ENCODE measurements at regions not wholly inside any gene's neighbourhood (a gene's known extent, or its start where the extent isn't known, plus 50 kb on each side); places are given as distances from the start of the nearest gene placed in this dataset.
"Not testable (repeated sequence)": the region's sequence is repeated elsewhere in the genome, so short reads cannot be mapped to it uniquely, and the experiment has no call there.

GRCh38 chr2:192634557-192634956, 439.8 kb upstream of the TMEFF2 start:
- TF ChIP-seq ZFX (IDR thresholded peaks at IDR 0.05; ENCODE audit: borderline replicate concordance) (no peak), CTCF (IDR thresholded peaks at IDR 0.05) (no peak)
- no peak overlapping the region for H3K27ac ChIP-seq

- H3K27ac ChIP-seq, result no peak overlapping the region
- no peak for TF ChIP-seq ZFX (IDR thresholded peaks at IDR 0.05; ENCODE audit: borderline replicate concordance)
- no peak for TF ChIP-seq CTCF (IDR thresholded peaks at IDR 0.05)
These were observed 433.3 kb upstream of the TMEFF2 start for GRCh38 chr2:192628017-192628416.

GRCh38 chr2:192615105-192615504, 420.4 kb upstream of the TMEFF2 start:
- no peak overlapping the region for H3K27ac ChIP-seq

GRCh38 chr2:192604295-192604694, 409.6 kb upstream of the TMEFF2 start:
- no peak overlapping the region for H3K27ac ChIP-seq
- TF ChIP-seq CTCF (IDR thresholded peaks at IDR 0.05), result peak; percentile 28
- no peak for TF ChIP-seq ZFX (IDR thresholded peaks at IDR 0.05; ENCODE audit: borderline replicate concordance)

More at GRCh38 chr2:192615105-192615504, 420.4 kb upstream of the TMEFF2 start:
- TF ChIP-seq CTCF (IDR thresholded peaks at IDR 0.05), result no peak
- TF ChIP-seq ZFX (IDR thresholded peaks at IDR 0.05; ENCODE audit: borderline replicate concordance), result no peak

GRCh38 chr2:192598649-192599048, 403.9 kb upstream of the TMEFF2 start:
- H3K27ac ChIP-seq, result not testable (repeated sequence)

GRCh38 chr2:192593561-192593960, 398.8 kb upstream of the TMEFF2 start:
- TF ChIP-seq ZFX (IDR thresholded peaks at IDR 0.05; ENCODE audit: borderline replicate concordance) (no peak), CTCF (IDR thresholded peaks at IDR 0.05) (no peak)
- no peak overlapping the region for H3K27ac ChIP-seq

GRCh38 chr2:192591617-192592016, 396.9 kb upstream of the TMEFF2 start:
- TF ChIP-seq CTCF (IDR thresholded peaks at IDR 0.05), result no peak
- TF ChIP-seq ZFX (IDR thresholded peaks at IDR 0.05; ENCODE audit: borderline replicate concordance), result no peak

GRCh38 chr2:192585418-192585817, 390.7 kb upstream of the TMEFF2 start:
- TF ChIP-seq CTCF (IDR thresholded peaks at IDR 0.05) (no peak), ZFX (IDR thresholded peaks at IDR 0.05; ENCODE audit: borderline replicate concordance) (no peak)
- no peak overlapping the region for H3K27ac ChIP-seq

More at GRCh38 chr2:192591617-192592016, 396.9 kb upstream of the TMEFF2 start:
- no peak overlapping the region for H3K27ac ChIP-seq

Data from 22Rv1 (cell line).